ENCODE measurements at regions not wholly inside any gene's neighbourhood (a gene's known extent, or its start where the extent isn't known, plus 50 kb on each side); places are given as distances from the start of the nearest gene placed in this dataset.

DNA sequence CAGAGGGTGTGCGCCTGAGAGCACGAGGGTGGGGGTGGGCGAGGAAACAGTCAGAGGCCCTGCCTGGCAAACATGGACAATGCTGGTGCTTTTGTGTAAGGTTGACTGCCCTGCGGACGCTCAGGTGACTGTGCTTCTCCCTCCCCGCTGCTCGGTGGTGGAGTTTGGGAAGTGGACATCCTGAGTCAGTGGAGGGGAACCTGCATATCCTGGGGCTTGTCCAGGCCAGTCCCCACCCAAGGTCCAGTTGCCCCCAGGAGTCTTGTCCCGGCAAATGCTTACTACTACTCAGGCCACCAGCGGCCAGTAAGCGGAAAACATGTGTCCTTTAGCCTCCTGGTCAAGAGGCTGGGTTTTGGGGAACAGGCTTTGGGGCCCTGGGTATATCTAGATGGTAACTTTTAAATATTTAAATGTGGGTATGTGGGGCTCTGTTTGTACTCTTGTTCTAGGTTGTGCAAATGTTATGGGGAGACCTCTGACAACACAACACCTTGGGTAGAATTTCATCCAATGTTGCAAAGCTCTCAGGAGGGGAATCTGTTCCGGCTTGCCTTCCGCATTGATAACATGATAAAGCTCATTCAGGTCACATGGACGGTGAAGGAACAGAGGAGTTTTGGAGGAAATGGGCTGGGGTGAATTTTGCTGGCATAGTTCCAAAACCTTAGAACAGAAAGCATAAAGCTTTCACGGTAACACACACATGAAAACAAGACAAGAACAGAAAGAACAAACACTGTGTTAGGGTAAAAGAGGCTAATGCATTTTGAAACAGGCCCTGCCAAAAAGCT, 364.9 kb downstream of the PRDM2 start:
- no peak for DNase-seq (ENCODE audit: low spot score)
- in situ Hi-C loops (cut with MboI; ENCODE audit: low pct_unique_long_range_greater_than_20kb, low sequenced_read_pairs, unreplicated experiment), result no loop called here
- TF ChIP-seq, protein P1, sequence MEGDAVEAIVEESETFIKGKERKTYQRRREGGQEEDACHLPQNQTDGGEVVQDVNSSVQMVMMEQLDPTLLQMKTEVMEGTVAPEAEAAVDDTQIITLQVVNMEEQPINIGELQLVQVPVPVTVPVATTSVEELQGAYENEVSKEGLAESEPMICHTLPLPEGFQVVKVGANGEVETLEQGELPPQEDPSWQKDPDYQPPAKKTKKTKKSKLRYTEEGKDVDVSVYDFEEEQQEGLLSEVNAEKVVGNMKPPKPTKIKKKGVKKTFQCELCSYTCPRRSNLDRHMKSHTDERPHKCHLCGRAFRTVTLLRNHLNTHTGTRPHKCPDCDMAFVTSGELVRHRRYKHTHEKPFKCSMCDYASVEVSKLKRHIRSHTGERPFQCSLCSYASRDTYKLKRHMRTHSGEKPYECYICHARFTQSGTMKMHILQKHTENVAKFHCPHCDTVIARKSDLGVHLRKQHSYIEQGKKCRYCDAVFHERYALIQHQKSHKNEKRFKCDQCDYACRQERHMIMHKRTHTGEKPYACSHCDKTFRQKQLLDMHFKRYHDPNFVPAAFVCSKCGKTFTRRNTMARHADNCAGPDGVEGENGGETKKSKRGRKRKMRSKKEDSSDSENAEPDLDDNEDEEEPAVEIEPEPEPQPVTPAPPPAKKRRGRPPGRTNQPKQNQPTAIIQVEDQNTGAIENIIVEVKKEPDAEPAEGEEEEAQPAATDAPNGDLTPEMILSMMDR (IDR thresholded peaks at IDR 0.05; ENCODE audit: extremely low read depth, insufficient read depth, missing control alignments), result no peak

DNA sequence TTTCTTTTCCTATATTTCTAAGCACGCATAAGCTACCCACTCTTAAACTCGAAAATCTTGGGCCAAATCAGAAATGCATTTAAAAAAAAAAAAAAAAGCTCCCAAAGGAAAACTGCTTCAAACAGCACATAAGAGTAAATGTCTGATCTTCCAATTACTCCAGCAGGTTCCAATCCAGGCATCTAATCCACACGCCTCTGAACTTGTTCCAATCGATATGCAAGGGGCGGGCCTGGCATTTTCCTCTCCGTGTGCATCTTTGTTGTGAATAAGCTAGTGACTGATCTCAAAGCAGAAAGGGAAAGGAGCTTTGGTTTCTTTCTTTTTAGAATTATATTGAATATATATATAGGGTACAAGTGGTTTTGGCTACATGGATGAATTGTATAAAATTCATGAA, 365.5 kb downstream of the PRDM2 start:
- in situ Hi-C loops (cut with MboI; ENCODE audit: low pct_unique_long_range_greater_than_20kb, low sequenced_read_pairs, unreplicated experiment), result no loop called here
- TF ChIP-seq, protein P1 (IDR thresholded peaks at IDR 0.05; ENCODE audit: extremely low read depth, insufficient read depth, missing control alignments), result no peak
- no peak for DNase-seq (ENCODE audit: low spot score)

DNA sequence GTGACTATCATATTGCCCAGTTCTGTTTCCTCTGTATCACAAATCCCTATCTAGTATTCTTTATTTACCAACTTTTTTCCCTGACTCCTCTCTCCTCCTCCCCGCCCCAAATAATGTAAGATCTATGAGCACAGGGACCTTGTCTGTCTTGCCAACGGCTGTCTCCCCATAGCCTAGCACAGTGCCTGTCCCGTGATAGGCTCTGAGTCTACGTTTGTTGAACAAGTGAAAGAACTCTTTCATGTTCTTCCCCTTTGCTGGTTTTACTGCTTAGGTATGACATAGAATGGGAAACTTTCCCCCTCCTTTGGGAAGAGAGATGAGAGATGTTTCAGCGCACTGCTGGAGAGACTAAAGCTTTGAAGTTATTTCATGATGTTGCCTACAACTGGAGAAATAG, 367.0 kb downstream of the PRDM2 start:
- in situ Hi-C loops (cut with MboI; ENCODE audit: low pct_unique_long_range_greater_than_20kb, low sequenced_read_pairs, unreplicated experiment), result no loop called here
- TF ChIP-seq, protein P1 (IDR thresholded peaks at IDR 0.05; ENCODE audit: extremely low read depth, insufficient read depth, missing control alignments), result no peak
- no peak for DNase-seq (ENCODE audit: low spot score)

DNA sequence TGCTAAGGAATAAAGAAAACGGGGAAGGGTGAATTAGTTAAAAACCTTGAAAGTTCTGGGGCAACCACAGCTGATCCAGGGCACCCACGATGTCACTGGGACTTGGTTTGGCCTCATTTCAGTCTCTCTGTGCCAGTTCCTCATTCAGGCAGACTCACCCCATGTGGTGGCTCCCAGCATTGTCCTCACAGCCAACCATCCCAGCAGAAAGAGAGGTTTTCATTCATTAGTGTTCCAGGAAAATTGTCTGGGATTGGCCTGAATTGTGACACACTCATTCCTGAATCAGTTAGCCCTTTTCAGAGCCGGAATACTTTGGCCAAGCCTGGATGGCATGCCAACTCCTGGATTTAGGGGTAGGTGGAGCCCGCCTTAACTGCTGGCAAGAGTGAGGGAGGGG, 367.7 kb downstream of the PRDM2 start:
- TF ChIP-seq, protein P1 (IDR thresholded peaks at IDR 0.05; ENCODE audit: extremely low read depth, insufficient read depth, missing control alignments), result no peak
- in situ Hi-C loops (cut with MboI; ENCODE audit: low pct_unique_long_range_greater_than_20kb, low sequenced_read_pairs, unreplicated experiment), result no loop called here
- DNase-seq (ENCODE audit: low spot score), result no peak

DNA sequence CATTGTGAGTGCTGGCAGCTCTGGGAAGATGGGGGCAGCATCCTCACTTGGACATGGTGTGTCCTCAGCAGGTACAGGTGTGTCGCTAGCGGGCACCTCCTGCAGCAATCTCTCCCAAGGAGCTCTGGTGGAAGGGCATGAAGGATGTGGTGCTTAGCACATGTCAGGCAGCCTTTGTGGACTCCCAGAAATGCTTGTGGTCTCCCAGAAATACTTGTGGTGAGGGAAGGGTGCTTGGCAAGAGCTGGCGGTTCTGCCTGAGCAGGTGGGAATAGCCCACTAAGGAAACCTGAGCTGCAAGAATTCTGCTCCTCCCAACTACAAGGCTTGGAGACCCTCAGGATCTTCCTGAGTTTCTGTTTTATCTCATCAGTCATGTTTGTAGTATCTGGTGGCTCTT, 371.6 kb downstream of the PRDM2 start:
- in situ Hi-C loops (cut with MboI; ENCODE audit: low pct_unique_long_range_greater_than_20kb, low sequenced_read_pairs, unreplicated experiment), result no loop called here
- no peak for DNase-seq (ENCODE audit: low spot score)
- TF ChIP-seq, protein P1 (IDR thresholded peaks at IDR 0.05; ENCODE audit: extremely low read depth, insufficient read depth, missing control alignments), result no peak

DNA sequence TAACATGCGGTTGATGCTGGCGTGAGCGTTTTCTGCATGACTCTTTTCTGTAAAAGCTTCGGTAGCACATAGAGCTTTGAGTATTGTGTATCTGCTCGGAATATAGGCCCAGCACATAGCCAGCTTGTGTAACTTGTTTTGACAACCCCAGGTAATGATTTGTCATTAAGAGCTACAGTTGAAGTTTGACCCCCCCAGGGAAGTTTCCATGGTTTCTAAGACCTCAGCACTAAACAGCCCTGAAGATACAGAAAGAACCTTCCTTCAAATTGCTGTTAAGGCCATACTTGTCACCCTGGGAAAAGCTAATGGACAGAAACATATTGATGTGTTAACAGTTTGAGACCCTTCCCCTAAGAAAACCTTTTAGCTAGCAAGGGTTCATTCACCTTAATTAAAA, 380.7 kb downstream of the PRDM2 start:
- in situ Hi-C loops (cut with MboI; ENCODE audit: low pct_unique_long_range_greater_than_20kb, low sequenced_read_pairs, unreplicated experiment), result no loop called here
- DNase-seq (ENCODE audit: low spot score), result no peak
- TF ChIP-seq, protein P1 (IDR thresholded peaks at IDR 0.05; ENCODE audit: extremely low read depth, insufficient read depth, missing control alignments), result no peak

Measured in GM13977 (cell line).